ENCODE measurements at regions not wholly inside any gene's neighbourhood (a gene's known extent, or its start where the extent isn't known, plus 50 kb on each side); places are given as distances from the start of the nearest gene placed in this dataset.

- no peak for TF ChIP-seq CTCF (IDR thresholded peaks at IDR 0.05; ENCODE audit: unreplicated experiment)
- Mint-ChIP-seq H3K27ac (no peak overlapping the region), H3K9me3 (ENCODE audit: low read depth) (no peaks in the 10 kb centered on the region), H3K36me3 (ENCODE audit: insufficient read depth) (no peaks in the 10 kb centered on the region), H3K4me3 (ENCODE audit: low read depth) (no peak overlapping the region), H3K4me1 (ENCODE audit: low read depth) (no peaks in the 10 kb centered on the region), H3K27me3 (no peaks in the 10 kb centered on the region)
- DNase-seq (ENCODE audit: low spot score, unreplicated experiment): no peak
These were observed 137.8 kb downstream of the OAT start for GRCh38 chr10:124280916-124281315.

- H3K9me3 Mint-ChIP-seq (ENCODE audit: low read depth): no peaks in the 10 kb centered on the region
- H3K4me3 Mint-ChIP-seq (ENCODE audit: low read depth): no peak overlapping the region
These were observed 138.8 kb downstream of the OAT start for GRCh38 chr10:124279882-124280281.

GRCh38 chr10:124279298-124279697 lies 139.4 kb downstream of the OAT start:
- no peak overlapping the region for H3K4me3 Mint-ChIP-seq (ENCODE audit: low read depth)
- H3K36me3 Mint-ChIP-seq (ENCODE audit: insufficient read depth): no peaks in the 10 kb centered on the region
- H3K27ac Mint-ChIP-seq: no peak overlapping the region
- H3K9me3 Mint-ChIP-seq (ENCODE audit: low read depth): peaks cover 4% of the 10 kb centered on the region
- TF ChIP-seq CTCF (IDR thresholded peaks at IDR 0.05; ENCODE audit: unreplicated experiment): no peak
- no peaks in the 10 kb centered on the region for H3K27me3 Mint-ChIP-seq
- DNase-seq (ENCODE audit: low spot score, unreplicated experiment): no peak
- no peaks in the 10 kb centered on the region for H3K4me1 Mint-ChIP-seq (ENCODE audit: low read depth)

More at GRCh38 chr10:124279882-124280281, 138.8 kb downstream of the OAT start:
- Mint-ChIP-seq H3K36me3 (ENCODE audit: insufficient read depth) (no peaks in the 10 kb centered on the region), H3K4me1 (ENCODE audit: low read depth) (no peaks in the 10 kb centered on the region), H3K27ac (no peak overlapping the region), H3K27me3 (no peaks in the 10 kb centered on the region)
- DNase-seq (ENCODE audit: low spot score, unreplicated experiment): no peak
- no peak for TF ChIP-seq CTCF (IDR thresholded peaks at IDR 0.05; ENCODE audit: unreplicated experiment)

- Mint-ChIP-seq H3K4me3 (ENCODE audit: low read depth) (no peak overlapping the region), H3K36me3 (ENCODE audit: insufficient read depth) (no peaks in the 10 kb centered on the region), H3K27me3 (no peaks in the 10 kb centered on the region), H3K9me3 (ENCODE audit: low read depth) (peaks cover 9% of the 10 kb centered on the region), H3K27ac (no peak overlapping the region), H3K4me1 (ENCODE audit: low read depth) (no peaks in the 10 kb centered on the region)
- no peak for DNase-seq (ENCODE audit: low spot score, unreplicated experiment)
- no peak for TF ChIP-seq CTCF (IDR thresholded peaks at IDR 0.05; ENCODE audit: unreplicated experiment)
These were observed 140.4 kb downstream of the OAT start for GRCh38 chr10:124278356-124278755.

- H3K9me3 Mint-ChIP-seq (ENCODE audit: low read depth): peaks cover 21% of the 10 kb centered on the region
- H3K36me3 Mint-ChIP-seq (ENCODE audit: insufficient read depth): no peaks in the 10 kb centered on the region
- H3K27ac Mint-ChIP-seq: no peak overlapping the region
- no peak overlapping the region for H3K4me3 Mint-ChIP-seq (ENCODE audit: low read depth)
- TF ChIP-seq CTCF (IDR thresholded peaks at IDR 0.05; ENCODE audit: unreplicated experiment): no peak
- no peaks in the 10 kb centered on the region for H3K4me1 Mint-ChIP-seq (ENCODE audit: low read depth)
- DNase-seq (ENCODE audit: low spot score, unreplicated experiment): no peak
- H3K27me3 Mint-ChIP-seq: peaks cover 6% of the 10 kb centered on the region
These were observed 145.6 kb downstream of the OAT start for GRCh38 chr10:124273141-124273540.
